ENCODE measurements at regions not wholly inside any gene's neighbourhood (a gene's known extent, or its start where the extent isn't known, plus 50 kb on each side); places are given as distances from the start of the nearest gene placed in this dataset.

DNA sequence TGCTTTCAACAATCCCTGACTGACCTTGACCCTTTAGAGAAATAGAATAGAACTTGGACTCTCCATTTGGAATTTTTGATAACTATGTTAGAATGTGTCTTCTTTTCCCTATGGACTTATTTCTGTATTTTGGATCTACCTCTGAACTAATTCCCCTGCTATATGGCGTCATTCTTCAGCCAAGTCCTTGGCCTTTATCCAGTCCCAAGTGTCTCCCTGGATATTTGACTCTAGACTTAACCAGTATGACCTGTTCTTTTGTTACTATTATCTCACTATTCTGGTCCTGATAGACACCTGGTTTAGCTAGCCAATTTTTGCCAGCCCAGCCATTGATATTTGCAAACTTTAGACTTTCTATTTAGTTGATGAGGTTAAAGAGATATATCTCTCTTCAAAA lies 186.8 kb downstream of the KCNS3 start:
- H3K4me3 ChIP-seq = no peak overlapping the region
- BruUV-seq (replicated peaks) = no TSS peak
- H3K4me1 ChIP-seq (ENCODE audit: control insufficient read depth, insufficient read depth, low read length) = no peaks in the 10 kb centered on the region
- 4% methylated on average over 1 of the region's 1 CpG for WGBS (ENCODE audit: insufficient coverage, insufficient replicate concordance, low lambda C conversion rate, missing lambda C conversion rate)
- no peak overlapping the region for H3K4me2 ChIP-seq (ENCODE audit: control insufficient read depth, insufficient read depth)
- in situ Hi-C loops (cut with MboI) = no loop called here
- CTCF ChIA-PET = no interaction called here
- no peak for TF ChIP-seq MYB (IDR thresholded peaks at IDR 0.05; ENCODE audit: borderline replicate concordance, low read depth, low read length)
- no peak for TF ChIP-seq CREB1 (IDR thresholded peaks at IDR 0.05; ENCODE audit: low read depth)
- no peak for TF ChIP-seq NR2F1 (conservative IDR thresholded peaks at IDR 0.05)
- TF ChIP-seq, protein P1, sequence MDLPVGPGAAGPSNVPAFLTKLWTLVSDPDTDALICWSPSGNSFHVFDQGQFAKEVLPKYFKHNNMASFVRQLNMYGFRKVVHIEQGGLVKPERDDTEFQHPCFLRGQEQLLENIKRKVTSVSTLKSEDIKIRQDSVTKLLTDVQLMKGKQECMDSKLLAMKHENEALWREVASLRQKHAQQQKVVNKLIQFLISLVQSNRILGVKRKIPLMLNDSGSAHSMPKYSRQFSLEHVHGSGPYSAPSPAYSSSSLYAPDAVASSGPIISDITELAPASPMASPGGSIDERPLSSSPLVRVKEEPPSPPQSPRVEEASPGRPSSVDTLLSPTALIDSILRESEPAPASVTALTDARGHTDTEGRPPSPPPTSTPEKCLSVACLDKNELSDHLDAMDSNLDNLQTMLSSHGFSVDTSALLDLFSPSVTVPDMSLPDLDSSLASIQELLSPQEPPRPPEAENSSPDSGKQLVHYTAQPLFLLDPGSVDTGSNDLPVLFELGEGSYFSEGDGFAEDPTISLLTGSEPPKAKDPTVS (IDR thresholded peaks at IDR 0.05; ENCODE audit: low read depth, low read length) = no peak
- no peak for TF ChIP-seq MYC (IDR thresholded peaks at IDR 0.05; ENCODE audit: insufficient read depth, insufficient read length, insufficient replicate concordance, low read length, severe bottlenecking)
- TF ChIP-seq EGR1 (IDR thresholded peaks at IDR 0.05; ENCODE audit: borderline replicate concordance in 1 of 2, low read depth in 2 of 2, low read length in 2 of 2) = no peak
- TF ChIP-seq SMAD1 (IDR thresholded peaks at IDR 0.05; ENCODE audit: low read depth, partially characterized antibody) = no peak
- TF ChIP-seq LARP7 (IDR thresholded peaks at IDR 0.05) = no peak
- TF ChIP-seq ZNF622 (IDR thresholded peaks at IDR 0.05) = no peak
- no peak for TF ChIP-seq HDAC6 (IDR thresholded peaks at IDR 0.05; ENCODE audit: unreplicated experiment)
- TF ChIP-seq ETV6 (conservative IDR thresholded peaks at IDR 0.05 in 1 of 2, IDR thresholded peaks at IDR 0.05 in 1 of 2; ENCODE audit: borderline replicate concordance in 1 of 2, low read depth in 1 of 2) = no peak
- TF ChIP-seq, protein P2, sequence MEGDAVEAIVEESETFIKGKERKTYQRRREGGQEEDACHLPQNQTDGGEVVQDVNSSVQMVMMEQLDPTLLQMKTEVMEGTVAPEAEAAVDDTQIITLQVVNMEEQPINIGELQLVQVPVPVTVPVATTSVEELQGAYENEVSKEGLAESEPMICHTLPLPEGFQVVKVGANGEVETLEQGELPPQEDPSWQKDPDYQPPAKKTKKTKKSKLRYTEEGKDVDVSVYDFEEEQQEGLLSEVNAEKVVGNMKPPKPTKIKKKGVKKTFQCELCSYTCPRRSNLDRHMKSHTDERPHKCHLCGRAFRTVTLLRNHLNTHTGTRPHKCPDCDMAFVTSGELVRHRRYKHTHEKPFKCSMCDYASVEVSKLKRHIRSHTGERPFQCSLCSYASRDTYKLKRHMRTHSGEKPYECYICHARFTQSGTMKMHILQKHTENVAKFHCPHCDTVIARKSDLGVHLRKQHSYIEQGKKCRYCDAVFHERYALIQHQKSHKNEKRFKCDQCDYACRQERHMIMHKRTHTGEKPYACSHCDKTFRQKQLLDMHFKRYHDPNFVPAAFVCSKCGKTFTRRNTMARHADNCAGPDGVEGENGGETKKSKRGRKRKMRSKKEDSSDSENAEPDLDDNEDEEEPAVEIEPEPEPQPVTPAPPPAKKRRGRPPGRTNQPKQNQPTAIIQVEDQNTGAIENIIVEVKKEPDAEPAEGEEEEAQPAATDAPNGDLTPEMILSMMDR (IDR thresholded peaks at IDR 0.05 in 2 of 3, conservative IDR thresholded peaks at IDR 0.05 in 1 of 3; ENCODE audit: control insufficient read depth in 2 of 3, extremely low read depth in 1 of 3, insufficient read depth in 1 of 3, low read depth in 3 of 3, low read length in 3 of 3) = no peak
- no peak for TF ChIP-seq CBX3 (IDR thresholded peaks at IDR 0.05; ENCODE audit: borderline replicate concordance, low read depth)
- no peak for TF ChIP-seq EZH2 (IDR thresholded peaks at IDR 0.05; ENCODE audit: borderline replicate concordance, control insufficient read depth, low read depth, low read length)
- TF ChIP-seq, protein P3, sequence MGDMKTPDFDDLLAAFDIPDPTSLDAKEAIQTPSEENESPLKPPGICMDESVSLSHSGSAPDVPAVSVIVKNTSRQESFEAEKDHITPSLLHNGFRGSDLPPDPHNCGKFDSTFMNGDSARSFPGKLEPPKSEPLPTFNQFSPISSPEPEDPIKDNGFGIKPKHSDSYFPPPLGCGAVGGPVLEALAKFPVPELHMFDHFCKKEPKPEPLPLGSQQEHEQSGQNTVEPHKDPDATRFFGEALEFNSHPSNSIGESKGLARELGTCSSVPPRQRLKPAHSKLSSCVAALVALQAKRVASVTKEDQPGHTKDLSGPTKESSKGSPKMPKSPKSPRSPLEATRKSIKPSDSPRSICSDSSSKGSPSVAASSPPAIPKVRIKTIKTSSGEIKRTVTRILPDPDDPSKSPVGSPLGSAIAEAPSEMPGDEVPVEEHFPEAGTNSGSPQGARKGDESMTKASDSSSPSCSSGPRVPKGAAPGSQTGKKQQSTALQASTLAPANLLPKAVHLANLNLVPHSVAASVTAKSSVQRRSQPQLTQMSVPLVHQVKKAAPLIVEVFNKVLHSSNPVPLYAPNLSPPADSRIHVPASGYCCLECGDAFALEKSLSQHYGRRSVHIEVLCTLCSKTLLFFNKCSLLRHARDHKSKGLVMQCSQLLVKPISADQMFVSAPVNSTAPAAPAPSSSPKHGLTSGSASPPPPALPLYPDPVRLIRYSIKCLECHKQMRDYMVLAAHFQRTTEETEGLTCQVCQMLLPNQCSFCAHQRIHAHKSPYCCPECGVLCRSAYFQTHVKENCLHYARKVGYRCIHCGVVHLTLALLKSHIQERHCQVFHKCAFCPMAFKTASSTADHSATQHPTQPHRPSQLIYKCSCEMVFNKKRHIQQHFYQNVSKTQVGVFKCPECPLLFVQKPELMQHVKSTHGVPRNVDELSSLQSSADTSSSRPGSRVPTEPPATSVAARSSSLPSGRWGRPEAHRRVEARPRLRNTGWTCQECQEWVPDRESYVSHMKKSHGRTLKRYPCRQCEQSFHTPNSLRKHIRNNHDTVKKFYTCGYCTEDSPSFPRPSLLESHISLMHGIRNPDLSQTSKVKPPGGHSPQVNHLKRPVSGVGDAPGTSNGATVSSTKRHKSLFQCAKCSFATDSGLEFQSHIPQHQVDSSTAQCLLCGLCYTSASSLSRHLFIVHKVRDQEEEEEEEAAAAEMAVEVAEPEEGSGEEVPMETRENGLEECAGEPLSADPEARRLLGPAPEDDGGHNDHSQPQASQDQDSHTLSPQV (IDR thresholded peaks at IDR 0.05) = no peak
- TF ChIP-seq ZBED1 (IDR thresholded peaks at IDR 0.05; ENCODE audit: borderline replicate concordance) = no peak
- H4K20me1 ChIP-seq (ENCODE audit: control insufficient read depth, insufficient read depth) = no peaks in the 10 kb centered on the region
- SMC1A ChIA-PET (ENCODE audit: uncharacterized antibody, unreplicated experiment) = no interaction called here
- no peak overlapping the region for H2AFZ ChIP-seq (ENCODE audit: control insufficient read depth, low read depth, low read length)
- RAD21 ChIA-PET (ENCODE audit: unreplicated experiment) = no interaction called here
- no peak for FAIRE-seq
- H3K27me3 ChIP-seq (replicated peaks in 1 of 2; ENCODE audit: control insufficient read depth in 2 of 2, insufficient read depth in 2 of 2, low read length in 1 of 2) = 0 out of 4 replicates have a peak, but pooled peaks cover 0 to 1% of the 10 kb centered on the region in 2 experiments
- POLR2A ChIA-PET = no interaction called here
- DNase-seq (ENCODE audit: low read depth, low spot score) = no peak
- H3K9ac ChIP-seq (ENCODE audit: control insufficient read depth, insufficient read depth, low read length) = no peak overlapping the region
- ATAC-seq = no peak
- no peaks in the 10 kb centered on the region for H3K9me3 ChIP-seq (replicated peaks; ENCODE audit: control insufficient read depth, insufficient read depth, low read length)
- no peaks in the 10 kb centered on the region for H3K79me2 ChIP-seq (ENCODE audit: control insufficient read depth, insufficient read depth, low read length)
- intact Hi-C loops (cut with micrococcal nuclease; ENCODE audit: unreplicated experiment) = no loop called here
- no peak overlapping the region for H3K27ac ChIP-seq (ENCODE audit: control insufficient read depth, insufficient read depth)
- H3K36me3 ChIP-seq (ENCODE audit: control insufficient read depth in 2 of 2, insufficient read depth in 2 of 2, low read length in 1 of 2) = no peaks in the 10 kb centered on the region
